WI38 (cell line): ENCODE measurements at regions not wholly inside any gene's neighbourhood (a gene's known extent, or its start where the extent isn't known, plus 50 kb on each side); places are given as distances from the start of the nearest gene placed in this dataset.

Experiments
- H3K4me3 ChIP-seq: 2 replicates; pipeline ENCODE4 v1.5.1; 2011; ENCODE audit warnings: low read depth, mild to moderate bottlenecking, control low read depth, low read length
- TF ChIP-seq, protein P1 (sequence below): IDR thresholded peaks from 2 replicates; pipeline ENCODE4 v1.5.1; 2012; ENCODE audit warnings: low read depth, mild to moderate bottlenecking, control low read depth, low read length

DNA sequence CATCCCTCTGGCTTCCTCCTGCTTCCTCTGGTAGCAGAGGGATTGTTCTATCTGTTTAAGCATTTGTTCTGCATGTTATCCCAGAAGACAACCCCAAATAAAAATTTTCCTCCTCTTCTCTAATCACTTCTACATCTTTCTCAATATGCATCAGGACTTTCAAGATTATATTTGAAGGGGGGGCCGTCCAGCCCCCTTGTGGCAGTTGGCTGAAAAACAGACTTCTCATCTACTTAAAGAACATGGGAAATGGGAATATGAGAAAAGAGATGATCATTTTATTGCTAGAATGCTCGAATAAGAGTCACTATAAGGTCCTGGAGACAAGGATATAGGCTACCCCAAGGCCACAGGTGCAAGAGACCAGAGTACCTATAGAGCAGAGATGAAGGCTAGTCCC, 466.0 kb downstream of the REEP3 start:
- TF ChIP-seq, protein P1, sequence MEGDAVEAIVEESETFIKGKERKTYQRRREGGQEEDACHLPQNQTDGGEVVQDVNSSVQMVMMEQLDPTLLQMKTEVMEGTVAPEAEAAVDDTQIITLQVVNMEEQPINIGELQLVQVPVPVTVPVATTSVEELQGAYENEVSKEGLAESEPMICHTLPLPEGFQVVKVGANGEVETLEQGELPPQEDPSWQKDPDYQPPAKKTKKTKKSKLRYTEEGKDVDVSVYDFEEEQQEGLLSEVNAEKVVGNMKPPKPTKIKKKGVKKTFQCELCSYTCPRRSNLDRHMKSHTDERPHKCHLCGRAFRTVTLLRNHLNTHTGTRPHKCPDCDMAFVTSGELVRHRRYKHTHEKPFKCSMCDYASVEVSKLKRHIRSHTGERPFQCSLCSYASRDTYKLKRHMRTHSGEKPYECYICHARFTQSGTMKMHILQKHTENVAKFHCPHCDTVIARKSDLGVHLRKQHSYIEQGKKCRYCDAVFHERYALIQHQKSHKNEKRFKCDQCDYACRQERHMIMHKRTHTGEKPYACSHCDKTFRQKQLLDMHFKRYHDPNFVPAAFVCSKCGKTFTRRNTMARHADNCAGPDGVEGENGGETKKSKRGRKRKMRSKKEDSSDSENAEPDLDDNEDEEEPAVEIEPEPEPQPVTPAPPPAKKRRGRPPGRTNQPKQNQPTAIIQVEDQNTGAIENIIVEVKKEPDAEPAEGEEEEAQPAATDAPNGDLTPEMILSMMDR = no peak
- H3K4me3 ChIP-seq = no peak overlapping the region

DNA sequence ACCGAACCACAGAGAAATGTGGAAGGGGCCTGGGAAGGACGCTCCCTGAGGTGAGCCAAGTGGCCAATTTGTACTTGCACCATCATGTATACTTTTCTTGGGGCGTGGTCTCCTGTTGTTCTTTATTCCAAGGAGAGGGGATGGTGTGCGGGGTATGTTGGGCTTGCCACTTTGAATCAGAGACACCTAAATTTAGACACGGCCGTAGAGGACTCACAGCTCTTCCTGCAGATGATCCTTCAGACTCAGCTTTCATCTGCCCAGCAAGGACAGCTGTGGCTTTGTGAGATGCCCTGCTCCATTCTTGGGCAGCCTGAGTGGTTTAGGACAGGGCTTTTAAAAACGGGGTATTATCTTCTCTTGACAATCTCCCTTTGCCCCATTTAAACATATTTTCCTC, 473.2 kb downstream of the REEP3 start:
- no peak overlapping the region for H3K4me3 ChIP-seq
- TF ChIP-seq, protein P1 = no peak

DNA sequence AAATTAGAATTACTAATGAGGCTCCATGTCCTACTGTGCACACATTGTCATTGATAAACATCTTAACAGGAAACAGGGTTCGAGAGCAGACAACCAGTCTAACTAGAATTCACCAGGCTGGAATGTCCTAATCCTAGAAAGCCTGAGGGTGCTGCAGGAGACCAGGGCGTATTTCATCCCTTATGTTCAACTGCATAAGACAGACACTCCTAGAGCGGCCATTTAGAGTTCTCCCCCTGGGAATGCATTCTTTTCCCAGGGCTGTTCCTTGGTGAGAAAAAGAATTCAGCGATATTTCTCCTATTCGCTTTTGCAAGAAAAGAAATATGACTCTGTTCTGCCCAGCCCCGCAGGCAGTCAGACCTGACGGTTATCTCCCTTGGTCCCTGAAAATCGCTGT, 486.0 kb downstream of the REEP3 start:
- H3K4me3 ChIP-seq = no peak overlapping the region
- TF ChIP-seq, protein P1 = no peak

DNA sequence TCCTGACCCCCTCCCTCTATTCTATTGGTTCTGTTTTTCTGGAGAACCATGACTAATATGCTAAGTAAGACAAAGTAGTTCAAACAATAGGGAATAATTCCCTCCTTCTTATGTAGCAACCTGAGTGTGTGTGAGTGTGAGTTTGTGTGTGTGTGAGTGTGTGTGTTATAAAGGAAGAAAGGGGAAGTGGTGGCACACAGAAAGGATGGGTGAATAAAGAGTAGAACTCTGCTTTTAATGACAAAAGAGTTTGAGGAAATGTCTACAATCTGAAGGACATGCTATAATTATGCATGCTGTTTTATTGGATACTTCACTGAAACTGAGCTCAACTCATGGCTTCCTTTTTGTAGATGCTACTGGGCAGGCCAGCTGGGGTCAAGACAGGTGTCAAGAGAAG, 489.5 kb downstream of the REEP3 start:
- H3K4me3 ChIP-seq = no peak overlapping the region
- TF ChIP-seq, protein P1 = no peak

DNA sequence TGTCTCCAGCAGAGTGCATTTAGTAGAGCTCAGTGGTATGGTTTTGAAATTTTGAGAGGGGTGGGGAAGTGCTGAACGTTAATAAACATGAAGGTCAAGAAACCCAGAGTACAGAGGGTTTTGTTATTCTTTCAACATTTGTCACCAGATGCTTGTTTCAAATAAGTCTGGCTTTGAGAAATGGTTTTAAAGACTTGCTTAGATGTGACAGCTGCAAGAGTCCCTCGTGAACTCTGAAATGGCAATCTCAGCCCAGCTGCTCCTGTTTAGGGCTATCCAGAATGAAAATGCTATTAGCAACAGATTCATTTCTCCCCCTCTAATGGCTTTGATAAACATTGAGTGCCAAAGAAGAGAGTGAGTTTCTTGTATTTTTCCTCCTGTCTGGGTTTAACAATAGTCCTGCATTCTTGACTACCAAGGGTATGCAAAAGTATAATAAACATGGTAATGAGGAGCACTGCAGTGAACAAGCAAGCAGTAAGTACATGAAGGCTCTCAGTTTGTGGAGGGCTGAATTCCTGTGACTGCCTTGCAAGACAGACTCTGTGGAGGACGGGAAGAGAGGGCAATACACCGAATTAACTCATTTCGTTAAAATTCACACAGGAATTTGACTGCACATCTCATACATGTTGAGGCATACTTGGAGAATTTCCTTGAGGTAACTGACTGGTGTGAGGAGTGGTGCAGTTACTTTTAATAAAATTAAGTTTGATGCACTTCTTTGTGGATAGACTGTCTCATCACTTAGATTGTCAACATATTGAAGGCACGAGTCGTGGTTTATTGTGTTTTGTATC, 490.9 kb downstream of the REEP3 start:
- no peak overlapping the region for H3K4me3 ChIP-seq
- TF ChIP-seq, protein P1 = no peak

DNA sequence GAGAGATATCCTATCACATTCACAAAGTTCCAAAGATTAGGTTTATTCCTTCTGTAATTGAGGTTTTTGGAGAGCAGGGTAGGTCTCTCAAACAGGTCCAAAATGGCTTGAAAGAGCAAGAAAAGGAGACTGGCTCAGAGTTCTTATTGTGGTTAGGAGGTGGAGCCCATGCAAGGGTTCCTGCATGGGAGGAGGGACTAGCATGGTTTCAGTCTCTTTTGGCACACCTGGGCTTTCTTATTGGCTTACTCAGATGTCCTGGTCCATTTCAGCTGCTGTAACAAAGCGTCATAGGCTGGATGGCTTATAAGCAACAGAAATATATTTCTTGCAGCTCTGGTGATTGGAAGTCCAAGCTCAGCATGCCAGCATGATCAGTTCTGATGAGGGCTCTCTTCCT, 493.1 kb downstream of the REEP3 start:
- no peak overlapping the region for H3K4me3 ChIP-seq
- TF ChIP-seq, protein P1 = no peak

DNA sequence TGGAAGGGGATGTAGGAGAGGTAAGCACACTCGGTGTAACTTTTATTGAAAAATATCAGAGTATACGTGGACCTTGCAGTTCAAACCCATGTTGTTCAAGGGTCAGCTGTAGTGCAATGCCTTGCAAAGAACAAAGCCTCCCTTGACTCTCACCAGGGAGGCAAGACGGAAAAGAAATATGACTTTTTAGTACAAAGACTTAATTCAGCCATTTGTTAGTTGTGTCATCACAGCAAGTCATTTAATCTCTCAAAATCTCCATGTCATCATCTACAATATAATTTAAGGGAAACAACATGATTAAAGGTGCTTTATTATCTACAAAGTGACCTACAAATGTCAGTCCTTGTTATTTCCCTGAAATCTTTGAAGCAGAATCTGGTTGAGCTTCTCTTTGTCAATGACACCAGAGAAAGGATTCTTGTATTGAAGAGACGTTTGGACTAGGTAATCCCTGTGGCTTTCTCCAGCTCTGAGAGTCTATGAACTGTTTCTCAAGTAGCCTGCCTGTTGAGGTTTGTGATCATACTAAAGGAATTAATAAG, 502.8 kb downstream of the REEP3 start:
- H3K4me3 ChIP-seq = no peak overlapping the region
- TF ChIP-seq, protein P1 = no peak
